K562 (cell line): ENCODE measurements at regions not wholly inside any gene's neighbourhood (a gene's known extent, or its start where the extent isn't known, plus 50 kb on each side); places are given as distances from the start of the nearest gene placed in this dataset.

ENCODE experiments used
- ARNT ChIP-seq, 2 experiments: fragments of 450-650 bp; IDR thresholded peaks; 2 replicates each; pipeline ENCODE4 v1.6.1; 2016; ENCODE audit warnings: mild to moderate bottlenecking in 1 of 2
- CTCF ChIP-seq, 3 experiments: IDR thresholded peaks in 2 of 3; conservative IDR thresholded peaks in 1 of 3; 2 replicates each; pipeline ENCODE4 v1.5.1; 2011 to 2012; ENCODE audit warnings: low read length in 3 of 3, mild to moderate bottlenecking in 3 of 3, control low read depth in 2 of 3, improper control_type of control experiment in 1 of 3, inconsistent platforms in 1 of 3, low read depth in 1 of 3, mixed read lengths in 1 of 3, moderate library complexity in 1 of 3; ENCODE audit not compliant: insufficient read depth in 2 of 3
- MXI1 ChIP-seq: IDR thresholded peaks from 2 replicates; pipeline ENCODE4 v1.6.1; 2011; ENCODE audit warnings: low read depth, mild to moderate bottlenecking, improper control_type of control experiment, low read length
- NR2C2 ChIP-seq, 2 experiments: fragments of 200-800 bp in 1 of 2; sonication (Bioruptor generic) in 1 of 2; sonication (generic) in 1 of 2; formaldehyde crosslinking in 1 of 2; IDR thresholded peaks; 2 replicates each; pipeline versions ENCODE4 v1.6.1 to v1.8.0; 2016 to 2022; ENCODE audit warnings: mild to moderate bottlenecking in 1 of 2, missing compliant biosample characterization in 1 of 2, missing genetic modification characterization in 1 of 2, missing genetic modification reagents in 1 of 2
- TAF1 ChIP-seq: IDR thresholded peaks from 2 replicates; pipeline ENCODE4 v1.6.1; 2011; ENCODE audit warnings: mild to moderate bottlenecking, low read length, moderate library complexity; ENCODE audit not compliant: insufficient read depth, control insufficient read depth, severe bottlenecking; ENCODE audit errors: extremely low read depth

DNA sequence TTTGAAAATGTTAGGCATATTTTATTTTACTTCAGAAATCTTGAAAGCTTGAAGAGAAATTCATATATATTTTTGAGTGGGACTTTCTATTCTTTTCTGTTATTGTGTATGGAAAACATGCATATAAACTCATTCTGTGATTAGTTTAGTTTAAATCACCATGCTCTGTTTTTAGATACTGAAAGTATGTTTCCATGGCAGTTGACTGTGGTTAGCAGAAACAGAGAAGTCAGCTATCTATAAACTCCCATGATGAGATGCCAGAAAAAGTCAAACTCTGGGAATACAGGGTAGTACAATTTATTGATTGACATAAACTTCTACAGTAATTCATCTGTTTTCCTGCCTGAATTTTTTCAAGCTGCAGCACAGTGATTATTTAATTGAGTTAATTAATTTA lies 905.3 kb upstream of the VRK2 start:
- TF ChIP-seq CTCF (IDR thresholded peaks at IDR 0.05 in 2 of 3, conservative IDR thresholded peaks at IDR 0.05 in 1 of 3; ENCODE audit: insufficient read depth in 2 of 3, low read depth in 1 of 3, low read length in 3 of 3) (no peak), MXI1 (no peak), TAF1 (no peak), ARNT (IDR thresholded peaks at IDR 0.05) (no peak), NR2C2 (CRISPR knock-in tag; IDR thresholded peaks at IDR 0.05) (no peak), NR2C2 (tag; IDR thresholded peaks at IDR 0.05) (no peak)
